PC-9 (cell line): ENCODE measurements at regions not wholly inside any gene's neighbourhood (a gene's known extent, or its start where the extent isn't known, plus 50 kb on each side); places are given as distances from the start of the nearest gene placed in this dataset.

Experiments used
- BruUV-seq: library from RNA; stranded (reverse); fragments of 400-500 nt; replicated peaks from 2 replicates; lab custom pipeline; 2021; lab: Mats Ljungman, UMichigan
- CTCF ChIA-PET: fragments of 300-600 bp; sonication (Branson Sonifier 250); formaldehyde crosslinking; loops from one replicate; lab custom pipeline; 2022; ENCODE audit warnings: antibody characterized with exemption; lab: Charles Lee
- POLR2A ChIA-PET: fragments of 300-600 bp; sonication (Branson Sonifier 250); formaldehyde crosslinking; loops from one replicate; lab custom pipeline; 2022; ENCODE audit warnings: antibody characterized with exemption; ENCODE audit not compliant: unreplicated experiment; lab: Charles Lee
- DNase-seq, 2 experiments: peaks; one replicate each; pipeline versions ENCODE4 v3.0.0 to v3.0.0-alpha.2; 2015 to 2022; ENCODE audit warnings: mixed read lengths in 1 of 2
- H2AFZ ChIP-seq: fragments of 200-600 bp; sonication (generic); 2 replicates; pipeline ENCODE4 v1.8.1; 2017; ENCODE audit warnings: antibody characterized with exemption
- H3F3A ChIP-seq: fragments of 200-600 bp; sonication (generic); 2 replicates; pipeline ENCODE4 v1.8.1; 2017; ENCODE audit warnings: antibody characterized with exemption, mild to moderate bottlenecking, low read depth; ENCODE audit not compliant: insufficient read depth
- H3K27ac ChIP-seq: fragments of 200-600 bp; sonication (generic); 2 replicates; pipeline ENCODE4 v1.6.1; 2016; ENCODE audit warnings: mixed run types
- H3K27me3 ChIP-seq: fragments of 200-600 bp; sonication (generic); 2 replicates; pipeline ENCODE4 v1.6.1; 2016; ENCODE audit warnings: low read depth, mixed run types; ENCODE audit not compliant: insufficient read depth
- H3K36me3 ChIP-seq: fragments of 200-600 bp; sonication (generic); 2 replicates; pipeline ENCODE4 v1.6.1; 2016; ENCODE audit warnings: low read depth, mixed run types
- H3K4me1 ChIP-seq: fragments of 200-600 bp; sonication (generic); replicated peaks from 2 replicates; pipeline ENCODE4 v1.6.1; 2016; ENCODE audit warnings: mixed run types; ENCODE audit not compliant: insufficient read depth
- H3K4me2 ChIP-seq: fragments of 200-600 bp; sonication (generic); 2 replicates; pipeline ENCODE4 v1.6.1; 2017; ENCODE audit warnings: mixed run types
- H3K4me3 ChIP-seq: fragments of 200-600 bp; sonication (generic); 2 replicates; pipeline ENCODE4 v1.6.1; 2016; ENCODE audit warnings: mixed run types
- H3K79me2 ChIP-seq: fragments of 200-600 bp; sonication (generic); 2 replicates; pipeline ENCODE4 v1.6.1; 2017; ENCODE audit warnings: low read depth, mixed run types
- H3K9me2 ChIP-seq: fragments of 200-600 bp; sonication (generic); 2 replicates; pipeline ENCODE4 v1.8.1; 2017; ENCODE audit warnings: mild to moderate bottlenecking; ENCODE audit not compliant: insufficient read depth
- H3K9me3 ChIP-seq: fragments of 200-600 bp; sonication (generic); 2 replicates; pipeline ENCODE4 v1.8.1; 2016; ENCODE audit warnings: low read depth; ENCODE audit not compliant: insufficient read depth
- H4K20me1 ChIP-seq: fragments of 200-600 bp; sonication (generic); 2 replicates; pipeline ENCODE4 v1.8.1; 2017; ENCODE audit not compliant: insufficient read depth
- EZH2 ChIP-seq: fragments of 200-600 bp; sonication (generic); IDR thresholded peaks from 2 replicates; pipeline ENCODE4 v1.8.0; 2017; ENCODE audit warnings: antibody characterized with exemption, low read depth
- intact Hi-C: fragments of 100-400 bp; cut with micrococcal nuclease; formaldehyde crosslinking; loops from one replicate; pipeline ENCODE4 v1.10.0; 2022; ENCODE audit not compliant: unreplicated experiment
- TF ChIP-seq, protein P1 (sequence below): fragments of 200-600 bp; sonication (generic); conservative IDR thresholded peaks from 2 replicates; pipeline ENCODE4 v1.6.1; 2017; ENCODE audit warnings: mixed run types, antibody characterized with exemption, mild to moderate bottlenecking, moderate library complexity

DNA sequence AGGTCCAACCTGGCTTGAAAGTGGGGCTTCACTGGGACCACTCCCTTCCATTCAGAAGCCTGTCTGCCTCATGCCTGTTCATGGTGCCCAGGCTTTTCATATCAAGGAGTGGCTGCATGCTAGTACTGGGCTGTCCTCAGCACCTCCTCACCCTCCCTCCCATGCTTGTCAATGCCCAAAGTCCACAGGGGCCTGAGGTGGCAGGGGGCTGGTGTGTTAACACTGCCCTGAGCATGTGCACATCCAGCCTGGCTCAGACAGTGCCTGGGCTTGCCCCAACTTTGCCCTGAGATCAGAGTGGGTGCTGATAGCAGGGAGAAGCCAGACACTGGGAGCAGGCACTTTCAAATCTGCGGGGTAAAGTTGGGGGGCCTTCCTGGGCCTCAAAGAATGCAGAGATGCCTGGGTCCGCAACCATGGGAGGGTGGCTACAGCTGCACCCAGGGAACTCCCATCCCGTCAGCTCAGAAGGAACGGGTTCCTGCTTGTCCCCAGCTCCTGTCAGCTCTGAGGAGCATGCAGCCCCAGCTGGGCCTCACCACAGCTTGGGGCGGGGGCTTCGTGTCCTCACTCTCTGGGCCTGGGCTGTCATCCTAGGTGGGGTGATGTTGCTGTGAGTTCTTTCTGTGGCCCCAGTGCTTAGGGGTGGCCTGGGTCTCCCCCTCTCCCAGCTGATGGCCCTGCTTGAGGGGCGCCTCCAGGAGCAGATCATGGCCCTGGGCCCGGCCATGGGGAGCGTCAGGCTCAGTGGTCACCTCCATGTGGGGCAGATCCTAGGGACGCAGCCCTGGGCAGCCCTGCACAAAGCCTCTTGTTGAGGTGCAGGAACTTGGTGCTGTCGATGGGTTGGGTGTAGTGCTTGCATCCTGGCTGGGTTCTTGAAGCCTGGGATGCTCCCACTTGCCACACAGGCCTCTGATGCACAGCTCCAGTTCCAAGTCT lies 830.6 kb upstream of the SLITRK5 start:
- no peak for DNase-seq
- Histone ChIP-seq H3K4me3 (no peak overlapping the region), H3K9me2 (no peaks in the 10 kb centered on the region), H3K27ac (no peak overlapping the region), H4K20me1 (no peaks in the 10 kb centered on the region), H3K9me3 (no peaks in the 10 kb centered on the region), H3K79me2 (no peaks in the 10 kb centered on the region), H3K36me3 (no peaks in the 10 kb centered on the region), H3K27me3 (no peaks in the 10 kb centered on the region), H2AFZ (no peak overlapping the region), H3K4me2 (no peak overlapping the region), H3K4me1 (no peaks in the 10 kb centered on the region), H3F3A (no peaks in the 10 kb centered on the region)
- no TSS peak for BruUV-seq
- intact Hi-C loops, result no loop called here
- CTCF ChIA-PET, result no interaction called here
- POLR2A ChIA-PET, result no interaction called here
- no peak for TF ChIP-seq EZH2
- TF ChIP-seq, protein P1, sequence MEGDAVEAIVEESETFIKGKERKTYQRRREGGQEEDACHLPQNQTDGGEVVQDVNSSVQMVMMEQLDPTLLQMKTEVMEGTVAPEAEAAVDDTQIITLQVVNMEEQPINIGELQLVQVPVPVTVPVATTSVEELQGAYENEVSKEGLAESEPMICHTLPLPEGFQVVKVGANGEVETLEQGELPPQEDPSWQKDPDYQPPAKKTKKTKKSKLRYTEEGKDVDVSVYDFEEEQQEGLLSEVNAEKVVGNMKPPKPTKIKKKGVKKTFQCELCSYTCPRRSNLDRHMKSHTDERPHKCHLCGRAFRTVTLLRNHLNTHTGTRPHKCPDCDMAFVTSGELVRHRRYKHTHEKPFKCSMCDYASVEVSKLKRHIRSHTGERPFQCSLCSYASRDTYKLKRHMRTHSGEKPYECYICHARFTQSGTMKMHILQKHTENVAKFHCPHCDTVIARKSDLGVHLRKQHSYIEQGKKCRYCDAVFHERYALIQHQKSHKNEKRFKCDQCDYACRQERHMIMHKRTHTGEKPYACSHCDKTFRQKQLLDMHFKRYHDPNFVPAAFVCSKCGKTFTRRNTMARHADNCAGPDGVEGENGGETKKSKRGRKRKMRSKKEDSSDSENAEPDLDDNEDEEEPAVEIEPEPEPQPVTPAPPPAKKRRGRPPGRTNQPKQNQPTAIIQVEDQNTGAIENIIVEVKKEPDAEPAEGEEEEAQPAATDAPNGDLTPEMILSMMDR, result no peak

DNA sequence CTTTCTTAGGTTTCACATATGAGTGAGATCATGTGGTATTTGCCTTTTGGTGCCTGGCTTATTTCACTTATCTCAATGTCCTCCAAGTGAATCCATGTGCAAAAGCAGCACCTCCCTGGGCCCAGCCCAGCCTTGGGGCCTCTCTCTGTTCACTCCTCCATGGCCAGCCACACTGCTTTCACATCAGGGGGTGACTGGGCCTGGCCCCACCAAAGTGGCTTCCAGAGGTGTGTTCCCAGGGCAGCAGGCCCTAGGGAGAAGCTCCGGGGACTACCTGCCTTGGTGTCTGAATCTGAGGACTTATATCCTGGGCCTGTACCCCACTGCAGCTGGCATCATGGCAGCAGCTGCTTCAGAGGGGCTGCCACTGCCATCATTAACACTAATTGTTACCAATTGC lies 829.9 kb upstream of the SLITRK5 start:
- H3K27me3 ChIP-seq, result no peaks in the 10 kb centered on the region
- H3K9me3 ChIP-seq, result no peaks in the 10 kb centered on the region
- H3K4me3 ChIP-seq, result no peak overlapping the region
- H2AFZ ChIP-seq, result no peak overlapping the region
- CTCF ChIA-PET, result no interaction called here
- no peaks in the 10 kb centered on the region for H3K4me1 ChIP-seq
- H3F3A ChIP-seq, result no peaks in the 10 kb centered on the region
- no TSS peak for BruUV-seq
- H4K20me1 ChIP-seq, result no peaks in the 10 kb centered on the region
- no peak overlapping the region for H3K27ac ChIP-seq
- H3K4me2 ChIP-seq, result no peak overlapping the region
- TF ChIP-seq, protein P1, result no peak
- TF ChIP-seq EZH2, result no peak
- H3K36me3 ChIP-seq, result no peaks in the 10 kb centered on the region
- no peak for DNase-seq
- intact Hi-C loops, result no loop called here
- H3K79me2 ChIP-seq, result no peaks in the 10 kb centered on the region
- POLR2A ChIA-PET, result no interaction called here
- H3K9me2 ChIP-seq, result no peaks in the 10 kb centered on the region

DNA sequence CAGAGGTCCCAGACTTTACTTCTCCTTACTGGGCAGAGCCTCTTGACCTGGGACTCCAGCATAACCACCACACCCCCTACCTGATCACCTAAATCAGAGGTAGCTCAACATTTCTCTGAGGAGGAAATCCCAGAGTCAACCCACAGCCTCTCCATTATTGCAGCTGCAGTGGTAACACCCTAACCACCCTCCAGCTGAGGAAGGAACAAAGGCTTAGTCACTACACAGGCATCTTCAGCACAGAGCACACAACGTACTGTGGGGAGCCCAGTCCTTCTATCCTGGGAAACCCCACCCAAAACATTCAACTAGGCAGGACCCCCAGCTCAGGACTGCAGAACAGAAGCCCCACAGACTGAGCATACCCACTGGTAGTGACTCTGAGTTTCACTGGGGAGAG lies 824.7 kb upstream of the SLITRK5 start:
- Histone ChIP-seq H3K9me3 (no peaks in the 10 kb centered on the region), H3K27ac (no peak overlapping the region), H3K4me2 (no peak overlapping the region), H2AFZ (no peak overlapping the region), H4K20me1 (no peaks in the 10 kb centered on the region), H3K4me3 (no peak overlapping the region), H3K36me3 (no peaks in the 10 kb centered on the region), H3F3A (no peaks in the 10 kb centered on the region), H3K79me2 (no peaks in the 10 kb centered on the region), H3K9me2 (no peaks in the 10 kb centered on the region), H3K4me1 (no peaks in the 10 kb centered on the region), H3K27me3 (no peaks in the 10 kb centered on the region)
- POLR2A ChIA-PET, result no interaction called here
- DNase-seq, result no peak
- CTCF ChIA-PET, result no interaction called here
- no TSS peak for BruUV-seq
- intact Hi-C loops, result no loop called here
- no peak for TF ChIP-seq EZH2
- TF ChIP-seq, protein P1, result no peak
